ENCODE measurements at regions not wholly inside any gene's neighbourhood (a gene's known extent, or its start where the extent isn't known, plus 50 kb on each side); places are given as distances from the start of the nearest gene placed in this dataset.
"Not testable (repeated sequence)": the region's sequence is repeated elsewhere in the genome, so short reads cannot be mapped to it uniquely, and the experiment has no call there.

- no peak for DNase-seq (ENCODE audit: low spot score)
- H3K27ac ChIP-seq (ENCODE audit: low read depth, low read length, poor library complexity, severe bottlenecking): no peak overlapping the region
- no peaks in the 10 kb centered on the region for H3K36me3 ChIP-seq (ENCODE audit: insufficient read depth, low read length)
- H2AFZ ChIP-seq (ENCODE audit: low read length): no peak overlapping the region
- H3K79me2 ChIP-seq (ENCODE audit: insufficient read depth, low read depth, low read length): no peaks in the 10 kb centered on the region
- no peaks in the 10 kb centered on the region for H4K20me1 ChIP-seq (ENCODE audit: insufficient read depth, low read length)
- H3K4me1 ChIP-seq (ENCODE audit: insufficient read depth, low read length, poor library complexity, severe bottlenecking): no peaks in the 10 kb centered on the region
- TF ChIP-seq EZH2phosphoT487 (IDR thresholded peaks at IDR 0.05; ENCODE audit: borderline replicate concordance, low read depth, low read length): no peak
- POLR2A ChIA-PET: interaction anchor here (1.2 kb wide), 1 partner anchor 10 kb away, joined by 6 read pairs; no protein-coding TSS in a partner anchor
- H3K4me3 ChIP-seq (ENCODE audit: low read depth, low read length, poor library complexity, severe bottlenecking): no peak overlapping the region
- intact Hi-C loops (cut with micrococcal nuclease; ENCODE audit: unreplicated experiment): no loop called here
- CTCF ChIA-PET (ENCODE audit: unreplicated experiment): no interaction called here
- H3K4me2 ChIP-seq (ENCODE audit: low read length): no peak overlapping the region
- BruUV-seq (replicated peaks): no TSS peak
- peaks cover 5% of the 10 kb centered on the region; the same call in 1 of the 2 replicates for H3K9me3 ChIP-seq (ENCODE audit: low read length)
- H3K9me2 ChIP-seq (ENCODE audit: insufficient read depth, low read length): no peaks in the 10 kb centered on the region
These were observed 528.4 kb upstream of the TOM1L1 start for GRCh38 chr17:54372069-54372749.

- no peak for DNase-seq (ENCODE audit: low spot score)
- no peaks in the 10 kb centered on the region for H3K9me2 ChIP-seq (ENCODE audit: insufficient read depth, low read length)
- H3K27ac ChIP-seq (ENCODE audit: low read depth, low read length, poor library complexity, severe bottlenecking): no peak overlapping the region
- no peaks in the 10 kb centered on the region for H3K4me1 ChIP-seq (ENCODE audit: insufficient read depth, low read length, poor library complexity, severe bottlenecking)
- no peaks in the 10 kb centered on the region for H4K20me1 ChIP-seq (ENCODE audit: insufficient read depth, low read length)
- no peaks in the 10 kb centered on the region for H3K36me3 ChIP-seq (ENCODE audit: insufficient read depth, low read length)
- no TSS peak for BruUV-seq (replicated peaks)
- no peak overlapping the region for H2AFZ ChIP-seq (ENCODE audit: low read length)
- ChIA-PET CTCF (ENCODE audit: unreplicated experiment) (no interaction called here), POLR2A (interaction anchor here (0.6 to 0.7 kb wide), 2 partner anchors 661 to 1565 kb away, joined by 4 to 5 read pairs; no protein-coding TSS in a partner anchor)
- H3K79me2 ChIP-seq (ENCODE audit: insufficient read depth, low read depth, low read length): no peaks in the 10 kb centered on the region
- no peak for TF ChIP-seq CTCF (conservative IDR thresholded peaks at IDR 0.05; ENCODE audit: low read length)
- no peak for TF ChIP-seq EZH2phosphoT487 (IDR thresholded peaks at IDR 0.05; ENCODE audit: borderline replicate concordance, low read depth, low read length)
- no peak overlapping the region for H3K4me3 ChIP-seq (ENCODE audit: low read depth, low read length, poor library complexity, severe bottlenecking)
- H3K9me3 ChIP-seq (ENCODE audit: low read length): no peaks in the 10 kb centered on the region
- no peak overlapping the region for H3K4me2 ChIP-seq (ENCODE audit: low read length)
- intact Hi-C loops (cut with micrococcal nuclease; ENCODE audit: unreplicated experiment): no loop called here
These were observed 526.7 kb upstream of the TOM1L1 start for GRCh38 chr17:54373970-54374369.

DNA sequence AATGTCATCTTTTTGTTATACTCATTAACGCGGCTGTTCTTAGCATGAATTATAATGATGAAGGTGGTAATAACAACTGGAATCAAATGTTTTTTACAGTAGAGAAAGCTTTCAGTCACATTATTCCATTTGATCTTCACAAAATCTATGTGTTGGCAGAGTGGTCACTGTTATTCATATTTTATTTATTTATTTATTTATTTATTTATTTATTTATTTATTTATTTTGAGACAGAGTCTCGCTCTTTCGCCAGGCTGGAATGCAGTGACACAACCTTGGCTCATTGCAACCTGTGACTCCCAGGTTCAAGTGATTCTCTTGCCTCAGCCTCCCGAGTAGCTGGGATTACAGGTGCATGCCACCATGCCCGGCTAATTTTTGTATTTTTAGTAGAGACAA is 524.2 kb upstream of the TOM1L1 start:
- H3K27ac ChIP-seq (ENCODE audit: low read depth, low read length, poor library complexity, severe bottlenecking); DNase-seq (ENCODE audit: low spot score); H3K9me2 ChIP-seq (ENCODE audit: insufficient read depth, low read length); BruUV-seq (replicated peaks); H3K4me1 ChIP-seq (ENCODE audit: insufficient read depth, low read length, poor library complexity, severe bottlenecking); H3K4me3 ChIP-seq (ENCODE audit: low read depth, low read length, poor library complexity, severe bottlenecking); H3K9me3 ChIP-seq (ENCODE audit: low read length); H4K20me1 ChIP-seq (ENCODE audit: insufficient read depth, low read length); intact Hi-C loops (cut with micrococcal nuclease; ENCODE audit: unreplicated experiment); H3K4me2 ChIP-seq (ENCODE audit: low read length); H3K36me3 ChIP-seq (ENCODE audit: insufficient read depth, low read length); H3K79me2 ChIP-seq (ENCODE audit: insufficient read depth, low read depth, low read length); H2AFZ ChIP-seq (ENCODE audit: low read length); POLR2A ChIA-PET; CTCF ChIA-PET (ENCODE audit: unreplicated experiment): not testable (repeated sequence)
